ENCODE measurements at regions not wholly inside any gene's neighbourhood (a gene's known extent, or its start where the extent isn't known, plus 50 kb on each side); places are given as distances from the start of the nearest gene placed in this dataset.

- Mint-ChIP-seq H3K27ac (peak overlapping the region in 1 of 3 donors; percentile 43), H3K27me3 (peaks cover 2% of the 10 kb centered on the region), H3K36me3 (peaks cover 3% of the 10 kb centered on the region), H3K4me3 (no peak overlapping the region), H3K4me1 (peaks cover 9 to 14% (median 12%) of the 10 kb centered on the region in 3 donors), H3K9me3 (no peaks in the 10 kb centered on the region)
Observed at GRCh38 chr10:124288928-124289850, 129.5 kb downstream of the OAT start.

DNA sequence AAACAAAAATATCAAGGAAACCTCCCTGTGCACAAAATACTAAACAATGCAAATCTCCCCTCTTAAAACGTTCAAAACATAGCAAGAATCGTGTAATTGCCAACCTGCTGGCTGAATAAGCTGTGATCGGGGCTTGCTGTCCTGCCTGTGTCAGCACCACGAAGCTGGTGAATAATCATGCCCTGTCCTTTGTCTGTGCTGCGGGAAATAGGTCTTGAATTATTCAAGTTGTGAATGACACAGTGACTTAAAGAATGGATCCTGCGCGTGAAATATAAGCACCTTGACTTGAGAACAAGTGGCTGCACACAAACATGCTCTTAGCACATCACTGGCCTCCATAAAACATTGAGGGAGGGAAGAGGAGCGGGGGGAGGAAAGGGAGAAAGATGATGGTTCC, 130.2 kb downstream of the OAT start:
- Mint-ChIP-seq H3K27me3 (peaks cover 2% of the 10 kb centered on the region), H3K9me3 (no peaks in the 10 kb centered on the region), H3K36me3 (peaks cover 3% of the 10 kb centered on the region), H3K27ac (peak overlapping the region in 1 of 3 donors; percentile 43), H3K4me3 (no peak overlapping the region), H3K4me1 (peaks cover 9 to 14% (median 12%) of the 10 kb centered on the region in 3 donors)

- Mint-ChIP-seq H3K4me3 (no peak overlapping the region), H3K27ac (no peak overlapping the region)
Observed at GRCh38 chr10:124287791-124288190, 130.9 kb downstream of the OAT start.

DNA sequence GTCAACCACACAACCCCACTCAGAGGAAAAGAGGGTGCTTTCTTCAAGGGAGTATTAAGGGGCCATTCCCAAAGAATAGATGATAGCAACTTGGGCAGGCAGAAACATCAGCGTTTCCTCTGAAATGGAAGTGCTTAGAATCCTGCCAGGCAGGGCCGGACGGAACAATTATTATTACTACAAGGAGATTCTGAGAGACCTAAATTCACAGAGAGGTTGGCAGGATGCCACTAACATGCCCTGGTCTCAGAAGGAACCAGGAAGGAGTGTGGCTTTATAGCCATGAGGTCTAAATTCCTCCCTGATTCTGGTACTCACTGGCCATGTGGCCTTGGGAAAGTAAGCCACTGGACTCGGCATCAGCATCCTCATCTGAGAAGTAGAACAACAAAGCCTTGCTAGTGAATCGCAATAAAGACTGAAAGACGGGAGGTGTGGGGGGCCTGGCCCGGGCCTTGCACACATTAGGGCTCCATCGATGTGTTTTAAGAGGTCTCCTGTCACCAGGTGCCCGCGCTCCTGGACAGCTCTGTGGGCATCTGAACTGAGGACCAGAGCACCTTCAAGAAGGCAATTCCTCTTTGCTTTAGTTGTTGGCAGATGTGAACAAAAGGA, 131.5 kb downstream of the OAT start:
- no peaks in the 10 kb centered on the region for H3K9me3 Mint-ChIP-seq
- H3K4me1 Mint-ChIP-seq: peaks cover 9 to 14% (median 12%) of the 10 kb centered on the region in 3 donors
- peaks cover 2% of the 10 kb centered on the region for H3K27me3 Mint-ChIP-seq
- H3K27ac Mint-ChIP-seq: no peak overlapping the region
- no peak overlapping the region for H3K4me3 Mint-ChIP-seq
- H3K36me3 Mint-ChIP-seq: peaks cover 3% of the 10 kb centered on the region

More at GRCh38 chr10:124287791-124288190, 130.9 kb downstream of the OAT start:
- peaks cover 9 to 14% (median 12%) of the 10 kb centered on the region in 3 donors for H3K4me1 Mint-ChIP-seq
- H3K9me3 Mint-ChIP-seq: no peaks in the 10 kb centered on the region
- peaks cover 3% of the 10 kb centered on the region for H3K36me3 Mint-ChIP-seq
- peaks cover 2% of the 10 kb centered on the region for H3K27me3 Mint-ChIP-seq

GRCh38 chr10:124286621-124287020, 132.1 kb downstream of the OAT start:
- Mint-ChIP-seq H3K36me3 (peaks cover 3% of the 10 kb centered on the region), H3K27ac (no peak overlapping the region), H3K4me3 (no peak overlapping the region), H3K4me1 (peaks cover 9 to 14% (median 12%) of the 10 kb centered on the region in 3 donors), H3K9me3 (no peaks in the 10 kb centered on the region), H3K27me3 (peaks cover 2% of the 10 kb centered on the region)

GRCh38 chr10:124285587-124286527, 132.9 kb downstream of the OAT start:
- peaks cover 2% of the 10 kb centered on the region for H3K27me3 Mint-ChIP-seq
- H3K27ac Mint-ChIP-seq: no peak overlapping the region
- H3K4me1 Mint-ChIP-seq: peaks cover 9 to 14% (median 12%) of the 10 kb centered on the region in 3 donors

DNA sequence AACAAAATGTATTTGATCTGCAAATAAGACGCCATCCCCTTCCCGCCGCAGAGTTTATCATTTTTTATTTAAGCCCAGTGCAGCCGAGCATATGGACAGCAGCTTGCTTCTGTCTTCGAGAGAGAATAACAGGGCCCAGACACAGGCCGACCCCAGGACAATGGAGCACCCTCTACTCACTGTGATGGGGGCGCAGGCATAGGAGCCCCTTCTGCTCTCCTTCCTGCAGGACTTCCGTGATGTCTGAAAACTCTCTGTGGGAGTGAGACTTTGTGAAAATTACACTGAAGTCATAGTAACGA, 134.8 kb downstream of the OAT start:
- no peak overlapping the region for H3K27ac Mint-ChIP-seq
- no peak overlapping the region for H3K4me3 Mint-ChIP-seq
- peaks cover 12 to 14% (median 12%) of the 10 kb centered on the region in 3 donors for H3K4me1 Mint-ChIP-seq
- peaks cover 5% of the 10 kb centered on the region for H3K36me3 Mint-ChIP-seq
- peaks cover 0 to 2% (median under 1%) of the 10 kb centered on the region in 3 donors for H3K9me3 Mint-ChIP-seq
- H3K27me3 Mint-ChIP-seq: peaks cover 8% of the 10 kb centered on the region

More at GRCh38 chr10:124285587-124286527, 132.9 kb downstream of the OAT start:
- Mint-ChIP-seq H3K9me3 (peaks cover 0 to 2% (median 0%) of the 10 kb centered on the region in 3 donors), H3K36me3 (peaks cover 3% of the 10 kb centered on the region), H3K4me3 (peak overlapping the region; percentile 34 to 84 (median 59))

DNA sequence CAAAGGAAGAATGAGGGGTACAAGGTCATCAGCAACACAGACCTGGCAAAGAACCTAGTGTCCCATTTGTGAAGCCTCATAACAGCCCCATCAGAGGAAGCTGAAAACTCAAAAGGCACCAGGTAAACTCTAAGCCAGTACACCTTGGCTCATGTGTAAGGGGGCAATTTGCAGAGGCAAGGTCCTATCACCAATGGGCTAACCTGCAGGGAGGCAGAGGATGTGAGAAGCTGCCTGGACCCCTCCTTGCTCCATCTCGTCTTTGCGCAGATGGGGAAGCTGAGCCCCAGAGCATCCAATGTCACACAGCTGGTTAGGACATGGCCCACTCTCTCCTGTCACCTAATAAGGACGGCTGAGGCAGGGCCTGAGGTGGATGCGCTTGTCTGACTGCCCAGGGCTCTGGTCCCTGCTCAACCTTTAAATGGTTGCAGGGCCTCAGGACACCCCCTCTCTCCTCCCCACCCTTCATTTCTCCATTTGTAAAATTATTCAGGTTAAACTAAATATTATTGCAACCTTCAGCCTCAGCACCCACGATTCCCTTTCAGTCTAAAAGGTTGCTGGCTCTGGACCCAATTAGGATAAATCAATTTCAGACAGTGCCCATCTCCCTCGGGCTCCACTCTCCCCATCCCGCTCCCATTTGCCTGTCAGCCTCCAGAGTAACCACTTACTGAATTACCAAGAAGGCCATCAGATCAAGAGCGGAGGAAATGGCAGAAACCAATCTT, 135.3 kb downstream of the OAT start:
- H3K27ac Mint-ChIP-seq: no peak overlapping the region
- H3K4me1 Mint-ChIP-seq: peaks cover 12 to 14% (median 12%) of the 10 kb centered on the region in 3 donors
- H3K9me3 Mint-ChIP-seq: peaks cover 0 to 4% (median 2%) of the 10 kb centered on the region in 3 donors
- H3K36me3 Mint-ChIP-seq: peaks cover 5% of the 10 kb centered on the region
- no peak overlapping the region for H3K4me3 Mint-ChIP-seq
- H3K27me3 Mint-ChIP-seq: peaks cover 8% of the 10 kb centered on the region

- peaks cover 0 to 4% (median 2%) of the 10 kb centered on the region in 3 donors for H3K9me3 Mint-ChIP-seq
- no peak overlapping the region for H3K27ac Mint-ChIP-seq
- no peak overlapping the region for H3K4me3 Mint-ChIP-seq
- peaks cover 5% of the 10 kb centered on the region for H3K36me3 Mint-ChIP-seq
- peaks cover 12 to 14% (median 12%) of the 10 kb centered on the region in 3 donors for H3K4me1 Mint-ChIP-seq
- peaks cover 8% of the 10 kb centered on the region for H3K27me3 Mint-ChIP-seq
Observed at GRCh38 chr10:124282326-124282725, 136.4 kb downstream of the OAT start.

GRCh38 chr10:124281666-124282065, 137.1 kb downstream of the OAT start:
- peaks cover 12 to 14% (median 12%) of the 10 kb centered on the region in 3 donors for H3K4me1 Mint-ChIP-seq
- no peak overlapping the region for H3K4me3 Mint-ChIP-seq
- H3K36me3 Mint-ChIP-seq: peaks cover 5% of the 10 kb centered on the region
- H3K9me3 Mint-ChIP-seq: peaks cover 0 to 4% (median 2%) of the 10 kb centered on the region in 3 donors
- H3K27me3 Mint-ChIP-seq: peaks cover 8% of the 10 kb centered on the region
- H3K27ac Mint-ChIP-seq: no peak overlapping the region

DNA sequence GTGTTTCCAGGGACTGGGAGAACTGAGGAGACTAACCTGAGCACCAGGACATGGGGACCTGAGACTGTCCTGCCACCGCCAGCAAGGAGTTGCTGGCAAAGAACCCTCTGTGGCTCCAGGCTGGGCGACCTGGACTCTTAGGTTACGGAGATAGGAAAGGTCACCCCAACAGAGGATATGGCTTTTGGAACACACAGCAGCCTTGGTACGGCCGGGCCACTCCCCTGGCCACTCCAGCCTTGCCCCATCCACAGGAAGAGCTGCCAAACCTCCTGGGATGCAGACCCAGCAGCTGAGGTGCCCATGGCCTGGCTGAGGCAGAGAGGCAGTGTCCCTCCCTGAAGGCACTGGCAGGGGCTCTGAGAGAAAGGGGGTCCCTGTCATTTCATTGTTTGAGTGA, 137.8 kb downstream of the OAT start:
- peaks cover 8% of the 10 kb centered on the region for H3K27me3 Mint-ChIP-seq
- peaks cover 9 to 11% (median 10%) of the 10 kb centered on the region in 3 donors for H3K4me1 Mint-ChIP-seq
- no peak overlapping the region for H3K4me3 Mint-ChIP-seq
- H3K9me3 Mint-ChIP-seq: peaks cover 0 to 4% (median 2%) of the 10 kb centered on the region in 3 donors
- no peak overlapping the region for H3K27ac Mint-ChIP-seq
- H3K36me3 Mint-ChIP-seq: peaks cover 5% of the 10 kb centered on the region

DNA sequence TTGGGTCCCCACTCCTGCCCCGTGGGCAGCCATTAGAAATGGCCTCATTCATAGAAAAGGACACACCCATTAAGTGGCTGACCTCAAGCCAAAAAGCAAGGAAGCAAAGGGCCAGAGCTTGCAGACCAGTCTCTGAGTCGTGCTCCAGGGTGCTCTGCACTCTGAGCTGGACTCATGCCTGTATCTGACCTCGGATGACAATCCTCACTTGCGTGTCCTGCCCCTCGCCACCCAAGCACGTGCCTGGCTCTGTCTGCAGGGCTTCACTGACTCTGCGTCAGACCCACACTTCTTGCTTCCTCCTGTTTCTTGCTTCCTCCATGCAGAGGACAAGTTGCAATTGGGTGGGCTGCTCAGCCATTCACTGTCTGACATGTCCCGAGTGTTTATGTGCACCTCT, 138.8 kb downstream of the OAT start:
- Mint-ChIP-seq H3K27ac (no peak overlapping the region), H3K4me1 (peaks cover 0 to 4% (median 3%) of the 10 kb centered on the region in 3 donors), H3K36me3 (peaks cover 1% of the 10 kb centered on the region), H3K9me3 (peaks cover 0 to 7% (median 2%) of the 10 kb centered on the region in 3 donors), H3K4me3 (peak overlapping the region in 1 of 4 donors; percentile 44), H3K27me3 (peaks cover 8% of the 10 kb centered on the region)

DNA sequence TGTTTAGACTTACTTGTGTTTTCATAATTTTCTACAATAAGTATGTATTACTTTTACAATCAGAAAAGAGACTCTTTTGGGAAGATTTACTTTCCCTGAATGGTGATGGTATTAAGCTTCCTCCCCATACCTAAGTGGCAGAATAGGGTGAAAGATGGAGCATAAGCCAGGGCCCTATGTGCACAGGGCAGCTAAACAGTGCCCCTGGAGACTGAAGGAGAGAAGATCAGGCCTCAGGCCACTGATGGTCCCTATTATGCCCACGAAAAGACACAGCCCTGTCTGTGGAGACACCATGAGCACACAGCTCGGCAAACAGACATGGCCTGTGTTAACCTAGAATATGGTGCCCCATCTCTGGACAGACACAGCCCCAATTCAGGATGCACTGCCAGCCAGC, 139.4 kb downstream of the OAT start:
- H3K4me3 Mint-ChIP-seq: no peak overlapping the region
- H3K36me3 Mint-ChIP-seq: peaks cover 1% of the 10 kb centered on the region
- H3K4me1 Mint-ChIP-seq: peaks cover 0 to 4% (median 0%) of the 10 kb centered on the region in 3 donors
- peaks cover 2 to 10% (median 3%) of the 10 kb centered on the region in 3 donors for H3K9me3 Mint-ChIP-seq
- H3K27ac Mint-ChIP-seq: no peak overlapping the region
- H3K27me3 Mint-ChIP-seq: peaks cover 7% of the 10 kb centered on the region

DNA sequence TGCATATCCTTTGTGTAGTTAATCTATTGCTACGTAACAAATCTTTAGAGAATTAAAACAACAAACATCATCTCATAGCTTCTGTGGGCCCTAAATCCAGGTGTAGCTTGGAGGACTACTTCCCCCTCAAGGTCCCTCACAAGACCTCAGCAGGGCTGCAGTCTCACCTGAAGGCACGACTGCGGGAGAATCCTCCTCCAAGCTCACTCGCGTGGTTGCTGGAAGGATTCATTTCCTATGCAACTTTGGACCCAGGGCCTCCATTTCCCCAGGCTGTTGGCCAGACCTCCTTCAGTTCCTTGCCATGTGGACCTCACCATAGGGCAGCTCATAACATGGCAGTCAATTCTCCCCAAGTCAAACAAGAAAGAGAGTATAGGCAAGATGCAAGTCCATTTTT, 140.4 kb downstream of the OAT start:
- peaks cover 7% of the 10 kb centered on the region for H3K27me3 Mint-ChIP-seq
- peak overlapping the region in 1 of 3 donors; percentile 40 for H3K27ac Mint-ChIP-seq
- no peak overlapping the region for H3K4me3 Mint-ChIP-seq
- H3K4me1 Mint-ChIP-seq: peaks cover 0 to 4% (median 0%) of the 10 kb centered on the region in 3 donors
- peaks cover 1% of the 10 kb centered on the region for H3K36me3 Mint-ChIP-seq
- H3K9me3 Mint-ChIP-seq: peaks cover 3 to 18% (median 5%) of the 10 kb centered on the region in 3 donors
